ENCODE measurements at regions not wholly inside any gene's neighbourhood (a gene's known extent, or its start where the extent isn't known, plus 50 kb on each side); places are given as distances from the start of the nearest gene placed in this dataset.
"Not testable (repeated sequence)": the region's sequence is repeated elsewhere in the genome, so short reads cannot be mapped to it uniquely, and the experiment has no call there.

DNA sequence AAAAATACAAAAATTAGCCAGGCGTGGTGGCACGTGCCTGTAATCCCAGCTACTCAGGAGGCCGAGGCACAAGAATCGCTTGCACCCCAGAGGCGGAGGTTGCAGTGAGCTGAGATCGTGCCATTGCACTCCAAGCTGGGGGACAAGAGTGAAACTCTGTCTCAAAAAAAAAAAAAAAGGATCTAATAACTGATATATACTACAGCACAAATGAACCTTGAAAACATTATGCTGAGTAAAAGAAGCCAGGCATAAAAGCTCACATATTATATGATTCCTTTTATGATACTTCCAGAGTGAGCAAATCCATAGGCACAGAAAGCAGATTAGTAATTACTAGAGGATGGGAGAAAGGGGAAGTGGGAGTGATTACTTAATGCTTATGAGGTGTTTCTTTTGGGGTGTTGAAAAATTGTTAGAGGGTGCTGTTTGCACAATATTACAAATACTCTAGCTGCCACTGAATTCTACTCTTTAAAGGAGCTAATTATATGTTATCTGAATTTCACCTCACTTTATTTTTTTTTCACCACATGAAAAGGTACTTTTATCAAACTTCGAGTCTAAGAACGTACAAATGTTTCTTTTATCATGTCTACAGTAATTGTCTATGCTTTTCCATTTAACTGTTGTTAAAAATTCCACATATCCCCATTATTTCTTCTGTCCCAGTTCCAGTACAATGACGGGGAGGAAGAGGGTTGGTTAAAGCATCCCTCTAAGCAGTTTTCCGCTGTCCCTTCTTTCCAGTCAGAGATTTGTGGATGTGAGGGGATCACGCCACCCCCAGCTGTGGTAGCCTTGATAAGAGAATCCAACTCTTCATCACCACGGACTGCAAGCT, 77.7 kb upstream of the FAM174B start (continued):
- TF ChIP-seq CREB1 (CRISPR knock-in tag; IDR thresholded peaks at IDR 0.05; ENCODE audit: low read depth) (no peak), ZNF331 (CRISPR knock-in tag; IDR thresholded peaks at IDR 0.05; ENCODE audit: low read depth) (no peak), EZH2 (IDR thresholded peaks at IDR 0.05; ENCODE audit: low read depth, unreplicated experiment) (no peak)
- TF ChIP-seq, protein P1, sequence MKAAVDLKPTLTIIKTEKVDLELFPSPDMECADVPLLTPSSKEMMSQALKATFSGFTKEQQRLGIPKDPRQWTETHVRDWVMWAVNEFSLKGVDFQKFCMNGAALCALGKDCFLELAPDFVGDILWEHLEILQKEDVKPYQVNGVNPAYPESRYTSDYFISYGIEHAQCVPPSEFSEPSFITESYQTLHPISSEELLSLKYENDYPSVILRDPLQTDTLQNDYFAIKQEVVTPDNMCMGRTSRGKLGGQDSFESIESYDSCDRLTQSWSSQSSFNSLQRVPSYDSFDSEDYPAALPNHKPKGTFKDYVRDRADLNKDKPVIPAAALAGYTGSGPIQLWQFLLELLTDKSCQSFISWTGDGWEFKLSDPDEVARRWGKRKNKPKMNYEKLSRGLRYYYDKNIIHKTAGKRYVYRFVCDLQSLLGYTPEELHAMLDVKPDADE (IDR thresholded peaks at IDR 0.05) = no peak

GRCh38 chr15:92733934-92734521, 78.5 kb upstream of the FAM174B start:
- H3F3A ChIP-seq (replicated peaks; ENCODE audit: low read depth) = no peaks in the 10 kb centered on the region
- no peaks in the 10 kb centered on the region for H3K79me2 ChIP-seq (replicated peaks; ENCODE audit: insufficient read depth)
- H3K4me1 ChIP-seq (ENCODE audit: insufficient read depth) = peaks cover 4% of the 10 kb centered on the region; the same call in 1 of the 2 replicates
- H3K27me3 Mint-ChIP-seq (ENCODE audit: insufficient read depth, low read depth, poor library complexity) = peaks cover 4% of the 10 kb centered on the region
- H3K4me1 Mint-ChIP-seq = peaks cover 10% of the 10 kb centered on the region; the same call in 2 of the 3 replicates
- DNase-seq (ENCODE audit: low spot score) (peak; percentile 74), ATAC-seq (peak; percentile 93)
- H3K27ac Mint-ChIP-seq = peak overlapping the region; percentile 95
- TF ChIP-seq POLR2AphosphoS5 (IDR thresholded peaks at IDR 0.05; ENCODE audit: low read depth) (0 out of 2 replicates have a peak, but pooled peaks have one; percentile 37), CREB1 (CRISPR knock-in tag; IDR thresholded peaks at IDR 0.05; ENCODE audit: low read depth) (0 out of 2 replicates have a peak, but pooled peaks have one; percentile 21)
- TF ChIP-seq, protein P2, sequence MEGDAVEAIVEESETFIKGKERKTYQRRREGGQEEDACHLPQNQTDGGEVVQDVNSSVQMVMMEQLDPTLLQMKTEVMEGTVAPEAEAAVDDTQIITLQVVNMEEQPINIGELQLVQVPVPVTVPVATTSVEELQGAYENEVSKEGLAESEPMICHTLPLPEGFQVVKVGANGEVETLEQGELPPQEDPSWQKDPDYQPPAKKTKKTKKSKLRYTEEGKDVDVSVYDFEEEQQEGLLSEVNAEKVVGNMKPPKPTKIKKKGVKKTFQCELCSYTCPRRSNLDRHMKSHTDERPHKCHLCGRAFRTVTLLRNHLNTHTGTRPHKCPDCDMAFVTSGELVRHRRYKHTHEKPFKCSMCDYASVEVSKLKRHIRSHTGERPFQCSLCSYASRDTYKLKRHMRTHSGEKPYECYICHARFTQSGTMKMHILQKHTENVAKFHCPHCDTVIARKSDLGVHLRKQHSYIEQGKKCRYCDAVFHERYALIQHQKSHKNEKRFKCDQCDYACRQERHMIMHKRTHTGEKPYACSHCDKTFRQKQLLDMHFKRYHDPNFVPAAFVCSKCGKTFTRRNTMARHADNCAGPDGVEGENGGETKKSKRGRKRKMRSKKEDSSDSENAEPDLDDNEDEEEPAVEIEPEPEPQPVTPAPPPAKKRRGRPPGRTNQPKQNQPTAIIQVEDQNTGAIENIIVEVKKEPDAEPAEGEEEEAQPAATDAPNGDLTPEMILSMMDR (conservative IDR thresholded peaks at IDR 0.05; ENCODE audit: low read depth in 2 of 2) = no peak
- no peaks in the 10 kb centered on the region for H3K9me2 ChIP-seq (ENCODE audit: insufficient read depth)
- peak overlapping the region; percentile 96 for H2AFZ ChIP-seq
- peaks cover 4% of the 10 kb centered on the region; the same call in 2 of the 3 replicates for H3K9me3 Mint-ChIP-seq
- H3K36me3 Mint-ChIP-seq (ENCODE audit: low read depth) = peaks cover 4% of the 10 kb centered on the region; the same call in 1 of the 3 replicates
- H3K27me3 ChIP-seq (ENCODE audit: insufficient read depth) = no peaks in the 10 kb centered on the region
- peak overlapping the region; percentile 60 for H3K4me3 ChIP-seq
- H3K4me3 Mint-ChIP-seq = peak overlapping the region; percentile 76
- no peaks in the 10 kb centered on the region for H4K20me1 ChIP-seq (replicated peaks; ENCODE audit: insufficient read depth)
- peak overlapping the region; percentile 77 for H3K4me2 ChIP-seq
- peak overlapping the region; percentile 82; the same call in 1 of the 2 replicates for H3K27ac ChIP-seq (ENCODE audit: low read depth)
- no peaks in the 10 kb centered on the region for H3K36me3 ChIP-seq (ENCODE audit: insufficient read depth)

- H3K36me3 ChIP-seq (ENCODE audit: insufficient read depth); H4K20me1 ChIP-seq (replicated peaks; ENCODE audit: insufficient read depth); H3K79me2 ChIP-seq (replicated peaks; ENCODE audit: insufficient read depth); H3K4me3 ChIP-seq; H3K36me3 Mint-ChIP-seq (ENCODE audit: low read depth); H3K27ac Mint-ChIP-seq; H3K27me3 Mint-ChIP-seq (ENCODE audit: insufficient read depth, low read depth, poor library complexity); H3K9me2 ChIP-seq (ENCODE audit: insufficient read depth); H3F3A ChIP-seq (replicated peaks; ENCODE audit: low read depth); H3K9me3 Mint-ChIP-seq; H3K4me2 ChIP-seq; H2AFZ ChIP-seq; ATAC-seq; H3K27ac ChIP-seq (ENCODE audit: low read depth); H3K27me3 ChIP-seq (ENCODE audit: insufficient read depth); DNase-seq (ENCODE audit: low spot score); H3K4me3 Mint-ChIP-seq: not testable (repeated sequence)
- H3K4me1 Mint-ChIP-seq = peaks cover 14% of the 10 kb centered on the region
- peaks cover 14% of the 10 kb centered on the region for H3K4me1 ChIP-seq (ENCODE audit: insufficient read depth)
Measured at GRCh38 chr15:92739246-92739645, 83.7 kb upstream of the FAM174B start.

All from GM23338 (cell line).